ENCODE measurements at regions not wholly inside any gene's neighbourhood (a gene's known extent, or its start where the extent isn't known, plus 50 kb on each side); places are given as distances from the start of the nearest gene placed in this dataset.

DNA sequence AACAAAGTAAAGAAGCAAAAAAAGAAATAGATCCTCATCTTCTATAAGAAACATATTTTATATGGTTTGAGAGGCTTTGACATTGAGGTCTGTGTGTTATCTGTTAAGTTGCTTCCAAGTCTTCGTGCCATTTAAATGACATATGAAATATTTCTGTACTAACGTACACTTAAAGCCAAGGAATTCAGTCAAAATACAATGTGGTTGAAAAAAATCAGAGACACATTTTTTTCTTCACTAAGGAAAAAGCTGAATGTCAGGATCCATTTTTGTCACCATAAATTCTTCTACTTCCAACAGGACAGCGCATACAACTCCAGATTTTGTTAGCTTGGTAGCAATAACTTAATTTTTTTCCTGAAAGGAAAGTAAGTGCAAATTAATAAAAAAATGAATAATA lies 168.5 kb downstream of the FAT4 start:
- TF ChIP-seq SP1 (CRISPR knock-in tag; conservative IDR thresholded peaks at IDR 0.05) (no peak), CBFB (CRISPR knock-in tag; IDR thresholded peaks at IDR 0.05; ENCODE audit: low read depth) (no peak), ZNF138 (CRISPR knock-in tag; conservative IDR thresholded peaks at IDR 0.05) (no peak), TEAD4 (CRISPR knock-in tag; IDR thresholded peaks at IDR 0.05) (no peak), GABPB1 (CRISPR knock-in tag; IDR thresholded peaks at IDR 0.05) (no peak), FOXJ3 (CRISPR knock-in tag; IDR thresholded peaks at IDR 0.05; ENCODE audit: borderline replicate concordance) (no peak), CREB1 (CRISPR knock-in tag; IDR thresholded peaks at IDR 0.05) (no peak), NFYB (CRISPR knock-in tag; conservative IDR thresholded peaks at IDR 0.05; ENCODE audit: low read depth) (no peak), NR2C2 (CRISPR knock-in tag; IDR thresholded peaks at IDR 0.05) (no peak), SMAD3 (CRISPR knock-in tag; IDR thresholded peaks at IDR 0.05; ENCODE audit: borderline replicate concordance) (no peak)
- TF ChIP-seq, protein P1, sequence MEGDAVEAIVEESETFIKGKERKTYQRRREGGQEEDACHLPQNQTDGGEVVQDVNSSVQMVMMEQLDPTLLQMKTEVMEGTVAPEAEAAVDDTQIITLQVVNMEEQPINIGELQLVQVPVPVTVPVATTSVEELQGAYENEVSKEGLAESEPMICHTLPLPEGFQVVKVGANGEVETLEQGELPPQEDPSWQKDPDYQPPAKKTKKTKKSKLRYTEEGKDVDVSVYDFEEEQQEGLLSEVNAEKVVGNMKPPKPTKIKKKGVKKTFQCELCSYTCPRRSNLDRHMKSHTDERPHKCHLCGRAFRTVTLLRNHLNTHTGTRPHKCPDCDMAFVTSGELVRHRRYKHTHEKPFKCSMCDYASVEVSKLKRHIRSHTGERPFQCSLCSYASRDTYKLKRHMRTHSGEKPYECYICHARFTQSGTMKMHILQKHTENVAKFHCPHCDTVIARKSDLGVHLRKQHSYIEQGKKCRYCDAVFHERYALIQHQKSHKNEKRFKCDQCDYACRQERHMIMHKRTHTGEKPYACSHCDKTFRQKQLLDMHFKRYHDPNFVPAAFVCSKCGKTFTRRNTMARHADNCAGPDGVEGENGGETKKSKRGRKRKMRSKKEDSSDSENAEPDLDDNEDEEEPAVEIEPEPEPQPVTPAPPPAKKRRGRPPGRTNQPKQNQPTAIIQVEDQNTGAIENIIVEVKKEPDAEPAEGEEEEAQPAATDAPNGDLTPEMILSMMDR (IDR thresholded peaks at IDR 0.05): no peak
- TF ChIP-seq, protein P2, sequence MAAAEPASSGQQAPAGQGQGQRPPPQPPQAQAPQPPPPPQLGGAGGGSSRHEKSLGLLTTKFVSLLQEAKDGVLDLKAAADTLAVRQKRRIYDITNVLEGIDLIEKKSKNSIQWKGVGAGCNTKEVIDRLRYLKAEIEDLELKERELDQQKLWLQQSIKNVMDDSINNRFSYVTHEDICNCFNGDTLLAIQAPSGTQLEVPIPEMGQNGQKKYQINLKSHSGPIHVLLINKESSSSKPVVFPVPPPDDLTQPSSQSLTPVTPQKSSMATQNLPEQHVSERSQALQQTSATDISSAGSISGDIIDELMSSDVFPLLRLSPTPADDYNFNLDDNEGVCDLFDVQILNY (CRISPR knock-in tag; IDR thresholded peaks at IDR 0.05): no peak
- TF ChIP-seq, protein P3, sequence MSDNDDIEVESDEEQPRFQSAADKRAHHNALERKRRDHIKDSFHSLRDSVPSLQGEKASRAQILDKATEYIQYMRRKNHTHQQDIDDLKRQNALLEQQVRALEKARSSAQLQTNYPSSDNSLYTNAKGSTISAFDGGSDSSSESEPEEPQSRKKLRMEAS (CRISPR knock-in tag; IDR thresholded peaks at IDR 0.05): no peak
- TF ChIP-seq, protein P4, sequence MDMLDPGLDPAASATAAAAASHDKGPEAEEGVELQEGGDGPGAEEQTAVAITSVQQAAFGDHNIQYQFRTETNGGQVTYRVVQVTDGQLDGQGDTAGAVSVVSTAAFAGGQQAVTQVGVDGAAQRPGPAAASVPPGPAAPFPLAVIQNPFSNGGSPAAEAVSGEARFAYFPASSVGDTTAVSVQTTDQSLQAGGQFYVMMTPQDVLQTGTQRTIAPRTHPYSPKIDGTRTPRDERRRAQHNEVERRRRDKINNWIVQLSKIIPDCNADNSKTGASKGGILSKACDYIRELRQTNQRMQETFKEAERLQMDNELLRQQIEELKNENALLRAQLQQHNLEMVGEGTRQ (CRISPR knock-in tag; IDR thresholded peaks at IDR 0.05): no peak
